ENCODE measurements at regions not wholly inside any gene's neighbourhood (a gene's known extent, or its start where the extent isn't known, plus 50 kb on each side); places are given as distances from the start of the nearest gene placed in this dataset.

DNA sequence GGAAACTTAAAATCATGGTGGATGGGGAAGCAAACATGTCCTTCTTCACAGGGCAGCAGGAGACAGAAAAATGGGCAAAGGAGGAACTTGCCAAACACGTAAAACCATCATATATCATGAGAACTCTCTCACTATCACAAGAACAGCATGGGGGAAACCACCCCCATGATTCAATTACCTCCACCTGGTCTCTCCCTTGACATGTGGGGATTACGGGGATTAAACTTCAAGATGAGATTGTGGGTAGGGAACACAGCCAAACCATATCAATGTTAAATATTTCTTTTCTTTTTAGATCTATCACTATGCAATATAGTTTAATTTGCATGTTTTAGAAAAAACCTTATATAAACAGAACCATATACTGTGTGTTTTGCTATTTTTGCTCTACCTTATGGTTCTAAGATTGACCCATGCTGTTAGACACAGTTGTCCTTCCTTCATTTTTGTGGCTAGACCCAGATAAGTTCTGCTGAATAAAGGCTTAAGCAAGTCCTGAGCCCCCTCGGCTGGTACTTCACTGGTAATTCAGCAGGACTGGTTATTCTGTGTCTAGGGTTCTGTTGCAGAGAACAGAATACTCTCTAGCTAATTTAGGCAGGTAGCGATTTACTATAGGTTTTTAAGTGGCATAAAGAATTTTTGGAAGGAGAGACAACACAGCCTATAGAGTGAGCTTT is 253.7 kb upstream of the HMGA2 start:
- H3K4me3 ChIP-seq = no peak overlapping the region
- no peaks in the 10 kb centered on the region for H3K36me3 ChIP-seq
- H3K9me3 ChIP-seq = no peaks in the 10 kb centered on the region
- no peak for DNase-seq
- intact Hi-C loops (cut with DNase I) = no loop called here
- H3K27me3 ChIP-seq = no peaks in the 10 kb centered on the region
- 91 to 96% (median 92%) methylated on average over 4 of the region's 4 CpGs for WGBS, 3 donors
- H3K27ac ChIP-seq = no peak overlapping the region
- H3K4me1 ChIP-seq (ENCODE audit: insufficient read depth) = peaks cover 4% of the 10 kb centered on the region
- TF ChIP-seq EP300 (IDR thresholded peaks at IDR 0.05) = no peak
- no peak for TF ChIP-seq POLR2A (IDR thresholded peaks at IDR 0.05)
- TF ChIP-seq, protein P1, sequence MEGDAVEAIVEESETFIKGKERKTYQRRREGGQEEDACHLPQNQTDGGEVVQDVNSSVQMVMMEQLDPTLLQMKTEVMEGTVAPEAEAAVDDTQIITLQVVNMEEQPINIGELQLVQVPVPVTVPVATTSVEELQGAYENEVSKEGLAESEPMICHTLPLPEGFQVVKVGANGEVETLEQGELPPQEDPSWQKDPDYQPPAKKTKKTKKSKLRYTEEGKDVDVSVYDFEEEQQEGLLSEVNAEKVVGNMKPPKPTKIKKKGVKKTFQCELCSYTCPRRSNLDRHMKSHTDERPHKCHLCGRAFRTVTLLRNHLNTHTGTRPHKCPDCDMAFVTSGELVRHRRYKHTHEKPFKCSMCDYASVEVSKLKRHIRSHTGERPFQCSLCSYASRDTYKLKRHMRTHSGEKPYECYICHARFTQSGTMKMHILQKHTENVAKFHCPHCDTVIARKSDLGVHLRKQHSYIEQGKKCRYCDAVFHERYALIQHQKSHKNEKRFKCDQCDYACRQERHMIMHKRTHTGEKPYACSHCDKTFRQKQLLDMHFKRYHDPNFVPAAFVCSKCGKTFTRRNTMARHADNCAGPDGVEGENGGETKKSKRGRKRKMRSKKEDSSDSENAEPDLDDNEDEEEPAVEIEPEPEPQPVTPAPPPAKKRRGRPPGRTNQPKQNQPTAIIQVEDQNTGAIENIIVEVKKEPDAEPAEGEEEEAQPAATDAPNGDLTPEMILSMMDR (IDR thresholded peaks at IDR 0.05) = no peak

DNA sequence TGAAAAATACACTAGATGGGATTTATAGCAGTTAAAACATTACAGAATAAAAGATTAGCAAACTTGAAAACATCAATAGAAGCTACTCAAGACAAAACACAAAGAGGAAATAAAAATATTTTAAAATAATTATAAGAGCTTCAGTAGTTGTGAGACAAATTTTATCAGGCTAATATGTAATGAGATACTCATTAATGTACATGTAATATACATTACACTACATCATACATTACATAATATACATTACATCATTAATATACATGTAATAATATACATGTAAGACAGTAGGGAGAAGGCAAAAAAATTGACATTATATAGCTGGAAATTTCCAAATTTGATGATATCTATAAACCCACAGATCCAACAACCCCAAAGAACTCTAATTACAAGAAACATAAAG is 249.4 kb upstream of the HMGA2 start:
- Histone ChIP-seq H3K4me1 (ENCODE audit: insufficient read depth) (no peaks in the 10 kb centered on the region), H3K4me3 (no peak overlapping the region), H3K9me3 (no peaks in the 10 kb centered on the region), H3K27ac (no peak overlapping the region), H3K36me3 (no peaks in the 10 kb centered on the region), H3K27me3 (no peaks in the 10 kb centered on the region)
- TF ChIP-seq, protein P1 (IDR thresholded peaks at IDR 0.05) = no peak
- TF ChIP-seq POLR2A (IDR thresholded peaks at IDR 0.05) (no peak), EP300 (IDR thresholded peaks at IDR 0.05) (no peak)
- DNase-seq = no peak
- intact Hi-C loops (cut with DNase I) = no loop called here

DNA sequence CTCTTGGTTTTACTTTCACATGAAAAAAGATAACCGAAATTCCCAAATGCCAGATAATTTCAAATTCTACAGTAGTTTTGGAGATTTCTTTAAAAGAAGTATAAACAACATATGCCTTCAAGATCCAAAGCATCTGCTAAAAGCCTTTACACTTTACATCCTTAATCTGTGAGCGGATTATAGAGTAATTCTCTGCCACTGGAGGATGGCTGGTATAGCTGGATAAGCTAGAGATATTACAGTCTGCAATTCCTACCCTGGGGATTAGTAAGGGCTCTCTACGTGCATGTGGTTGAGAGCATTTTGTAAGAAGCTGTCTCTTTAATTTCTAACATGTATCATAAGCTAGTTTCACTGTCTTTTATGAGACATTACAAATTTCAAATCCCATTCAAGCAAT is 240.3 kb upstream of the HMGA2 start:
- Histone ChIP-seq H3K9me3 (no peaks in the 10 kb centered on the region), H3K36me3 (no peaks in the 10 kb centered on the region), H3K4me3 (no peak overlapping the region), H3K27me3 (no peaks in the 10 kb centered on the region), H3K27ac (no peak overlapping the region), H3K4me1 (ENCODE audit: insufficient read depth) (no peaks in the 10 kb centered on the region)
- intact Hi-C loops (cut with DNase I) = no loop called here
- TF ChIP-seq POLR2A (IDR thresholded peaks at IDR 0.05) (no peak), EP300 (IDR thresholded peaks at IDR 0.05) (no peak)
- TF ChIP-seq, protein P1 (IDR thresholded peaks at IDR 0.05) = no peak
- no peak for DNase-seq
- 48 to 66% (median 64%) methylated on average over 3 of the region's 3 CpGs for WGBS, 3 donors

DNA sequence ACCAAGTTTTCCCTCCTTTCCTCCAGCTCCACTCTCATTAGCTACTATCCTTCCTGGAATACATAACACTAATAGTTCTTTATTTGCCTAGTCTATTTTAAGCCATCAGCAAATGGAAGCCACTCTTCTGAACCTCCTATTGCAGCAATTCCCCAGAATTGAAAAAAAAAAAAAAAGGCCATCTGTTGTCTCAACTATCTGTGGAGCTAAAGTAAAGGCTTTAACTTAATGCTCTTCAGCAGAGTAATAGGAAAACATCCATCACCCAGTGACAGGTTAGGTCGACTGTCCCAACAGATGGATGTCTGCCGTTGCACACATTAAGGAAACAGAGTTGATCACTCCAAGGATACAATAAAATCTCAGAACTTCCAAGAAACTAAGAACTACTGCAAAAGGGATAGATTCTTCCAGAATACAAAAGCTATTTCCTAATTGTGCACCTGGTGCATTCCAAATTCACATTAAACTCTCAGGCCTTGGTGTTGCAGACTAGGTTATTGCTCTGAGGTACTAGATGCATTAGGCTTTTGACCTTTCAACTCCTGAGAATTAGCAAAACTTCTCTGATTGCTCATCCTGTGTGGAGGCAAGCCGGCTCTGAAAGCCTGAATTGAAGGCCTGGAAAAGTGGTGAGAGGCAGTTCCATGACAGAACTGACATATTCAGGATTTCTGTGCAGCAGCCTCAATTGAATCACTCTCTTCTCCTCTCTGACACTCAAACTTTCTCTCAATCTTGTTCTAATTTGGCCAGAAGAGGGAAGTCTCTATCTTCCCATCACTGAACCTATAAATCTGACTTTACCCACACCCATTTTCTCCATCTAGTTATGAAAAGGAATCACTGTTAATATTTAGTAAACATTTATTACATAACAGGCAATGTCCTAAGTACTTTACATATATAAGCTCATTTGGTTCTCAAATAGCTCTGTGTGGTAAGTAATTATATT is 238.4 kb upstream of the HMGA2 start:
- WGBS, 3 donors = 60 to 67% (median 60%) methylated on average over 3 of the region's 3 CpGs
- intact Hi-C loops (cut with DNase I) = no loop called here
- TF ChIP-seq POLR2A (IDR thresholded peaks at IDR 0.05) (no peak), EP300 (IDR thresholded peaks at IDR 0.05) (no peak)
- TF ChIP-seq, protein P1 (IDR thresholded peaks at IDR 0.05) = no peak
- no peak overlapping the region for H3K4me3 ChIP-seq
- H3K9me3 ChIP-seq = no peaks in the 10 kb centered on the region
- no peak for DNase-seq
- no peak overlapping the region for H3K27ac ChIP-seq
- H3K27me3 ChIP-seq = no peaks in the 10 kb centered on the region
- H3K36me3 ChIP-seq = no peaks in the 10 kb centered on the region
- H3K4me1 ChIP-seq (ENCODE audit: insufficient read depth) = no peaks in the 10 kb centered on the region
